Liver (tissue), 8 donors: ENCODE measurements at regions not wholly inside any gene's neighbourhood (a gene's known extent, or its start where the extent isn't known, plus 50 kb on each side); places are given as distances from the start of the nearest gene placed in this dataset.

Experiments
- DNase-seq: peaks from one replicate; pipeline ENCODE4 v3.0.0-alpha.2; 2017; ENCODE audit warnings: low spot score
- H3K27ac ChIP-seq, 2 donors: one replicate each; pipeline ENCODE4 v1.7.0; 2013; ENCODE audit warnings: inconsistent platforms in 2 of 2, low read length in 2 of 2, control low read depth in 1 of 2, low read depth in 1 of 2, mild to moderate bottlenecking in 1 of 2
- H3K27me3 ChIP-seq, 4 donors: one replicate each; pipeline versions ENCODE4 v1.6.1 to v1.7.0; 2013; ENCODE audit warnings: low read length in 3 of 4, inconsistent platforms in 1 of 4, mild to moderate bottlenecking in 1 of 4, moderate library complexity in 1 of 4; ENCODE audit not compliant: control insufficient read depth in 4 of 4, insufficient read depth in 4 of 4
- H3K36me3 ChIP-seq, 4 donors: one replicate each; pipeline versions ENCODE4 v1.6.1 to v1.7.0; 2013; ENCODE audit warnings: low read length in 3 of 4, mild to moderate bottlenecking in 3 of 4, low read depth in 1 of 4, moderate library complexity in 1 of 4; ENCODE audit not compliant: control insufficient read depth in 4 of 4, insufficient read depth in 3 of 4
- H3K4me1 ChIP-seq, 4 donors: one replicate each; pipeline versions ENCODE4 v1.6.1 to v1.7.0; 2013; ENCODE audit warnings: low read length in 3 of 4, mild to moderate bottlenecking in 3 of 4, moderate library complexity in 1 of 4; ENCODE audit not compliant: control insufficient read depth in 4 of 4, insufficient read depth in 4 of 4
- H3K4me3 ChIP-seq, 3 donors: one replicate each; pipeline versions ENCODE4 v1.6.1 to v1.7.0; 2013; ENCODE audit warnings: low read length in 3 of 3, control low read depth in 1 of 3, low read depth in 1 of 3, mild to moderate bottlenecking in 1 of 3
- H3K9ac ChIP-seq, 2 donors: one replicate each; pipeline ENCODE4 v1.7.0; 2013; ENCODE audit warnings: low read length in 2 of 2, mild to moderate bottlenecking in 2 of 2, moderate library complexity in 2 of 2, control low read depth in 1 of 2, low read depth in 1 of 2
- H3K9me3 ChIP-seq, 4 donors: one replicate each; pipeline versions ENCODE4 v1.6.1 to v1.7.0; 2013; ENCODE audit warnings: low read length in 3 of 4; ENCODE audit not compliant: control insufficient read depth in 4 of 4
- FOXA1 ChIP-seq: IDR thresholded peaks from 2 replicates; pipeline ENCODE4 v1.6.1; 2016; ENCODE audit warnings: antibody characterized with exemption
- FOXA2 ChIP-seq: IDR thresholded peaks from 2 replicates; pipeline ENCODE4 v1.6.1; 2016; ENCODE audit warnings: antibody characterized with exemption
- GABPA ChIP-seq, 2 donors: IDR thresholded peaks in 1 of 2; conservative IDR thresholded peaks in 1 of 2; 2 replicates each; pipeline ENCODE4 v1.6.1; 2016; ENCODE audit warnings: antibody characterized with exemption in 2 of 2, mild to moderate bottlenecking in 1 of 2, moderate library complexity in 1 of 2
- HNF4A ChIP-seq, 2 donors: conservative IDR thresholded peaks; 2 replicates each; pipeline ENCODE4 v1.6.1; 2016; ENCODE audit warnings: antibody characterized with exemption in 2 of 2, mild to moderate bottlenecking in 2 of 2
- JUND ChIP-seq, 2 donors: IDR thresholded peaks; 2 replicates each; pipeline ENCODE4 v1.6.1; 2016; ENCODE audit warnings: antibody characterized with exemption in 2 of 2
- NR2F2 ChIP-seq: IDR thresholded peaks from 2 replicates; pipeline ENCODE4 v1.6.1; 2016; ENCODE audit warnings: antibody characterized with exemption
- RAD21 ChIP-seq, 2 donors: IDR thresholded peaks; 2 replicates each; pipeline ENCODE4 v1.6.1; 2016; ENCODE audit warnings: antibody characterized with exemption in 2 of 2, mild to moderate bottlenecking in 2 of 2
- RXRA ChIP-seq, 2 donors: IDR thresholded peaks; 2 replicates each; pipeline ENCODE4 v1.6.1; 2017 to 2018; ENCODE audit warnings: antibody characterized with exemption in 2 of 2, mild to moderate bottlenecking in 1 of 2
- SP1 ChIP-seq: IDR thresholded peaks from 2 replicates; pipeline ENCODE4 v1.6.1; 2018; ENCODE audit warnings: antibody characterized with exemption, mild to moderate bottlenecking
- YY1 ChIP-seq: IDR thresholded peaks from 2 replicates; pipeline ENCODE4 v1.6.1; 2016; ENCODE audit warnings: antibody characterized with exemption, mild to moderate bottlenecking
- WGBS: extraction: QIAGEN DNeasy Blood & Tissue Kit; methylation state at CpG from one replicate; pipeline ENCODE4 v1.1.7; 2013; 5-methylcytosine and 5-hydroxymethylcytosine counted together
- TF ChIP-seq, protein P1 (sequence below): IDR thresholded peaks from 2 replicates; pipeline ENCODE4 v1.6.1; 2016; ENCODE audit warnings: antibody characterized with exemption
- TF ChIP-seq, protein P2 (sequence below): IDR thresholded peaks from 2 replicates; pipeline ENCODE4 v1.6.1; 2016; ENCODE audit warnings: antibody characterized with exemption
- TF ChIP-seq, protein P3 (sequence below): IDR thresholded peaks from 2 replicates; pipeline ENCODE4 v1.6.1; 2016; ENCODE audit warnings: antibody characterized with exemption
- TF ChIP-seq, protein P4 (sequence below): fragments of 150-350 bp; IDR thresholded peaks from 2 replicates; pipeline ENCODE4 v1.5.1; 2017; ENCODE audit warnings: improper control_type of control experiment, low read depth, low read length; ENCODE audit not compliant: missing input control
- donor health status: healthy.
- donor health status: healthy.
- donor health status: healthy.
- donor health status: healthy.
- donor health status: healthy.

DNA sequence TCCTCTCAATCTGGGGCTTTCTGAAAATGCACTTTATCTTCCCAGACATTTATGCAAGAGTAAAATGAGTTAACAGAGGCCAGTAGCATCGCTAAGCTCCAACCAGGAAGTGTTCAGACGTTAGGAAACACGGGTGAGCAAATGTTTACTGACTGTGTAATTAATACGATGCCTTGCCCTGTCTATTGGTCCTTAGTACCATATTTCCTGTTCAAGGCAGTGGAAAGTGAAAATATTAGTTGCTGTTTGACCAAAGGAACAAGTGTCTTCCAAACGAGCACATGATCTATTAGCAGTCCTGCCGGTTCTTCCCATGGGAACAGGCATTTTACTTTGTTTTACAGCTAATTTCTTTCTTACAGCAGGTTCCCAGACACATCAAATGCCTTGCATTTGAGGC is 311.1 kb upstream of the JAG1 start:
- Histone ChIP-seq H3K4me3 (no peak overlapping the region), H3K4me1 (no peaks in the 10 kb centered on the region), H3K9me3 (no peaks in the 10 kb centered on the region), H3K27ac (no peak overlapping the region), H3K27me3 (no peaks in the 10 kb centered on the region), H3K9ac (no peak overlapping the region), H3K36me3 (no peaks in the 10 kb centered on the region)
- TF ChIP-seq FOXA2 = no peak
- TF ChIP-seq, protein P1, sequence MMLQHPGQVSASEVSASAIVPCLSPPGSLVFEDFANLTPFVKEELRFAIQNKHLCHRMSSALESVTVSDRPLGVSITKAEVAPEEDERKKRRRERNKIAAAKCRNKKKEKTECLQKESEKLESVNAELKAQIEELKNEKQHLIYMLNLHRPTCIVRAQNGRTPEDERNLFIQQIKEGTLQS = no peak
- TF ChIP-seq FOXA1 = no peak
- TF ChIP-seq RXRA (IDR thresholded peaks at IDR 0.05) = no peak
- TF ChIP-seq, protein P2, sequence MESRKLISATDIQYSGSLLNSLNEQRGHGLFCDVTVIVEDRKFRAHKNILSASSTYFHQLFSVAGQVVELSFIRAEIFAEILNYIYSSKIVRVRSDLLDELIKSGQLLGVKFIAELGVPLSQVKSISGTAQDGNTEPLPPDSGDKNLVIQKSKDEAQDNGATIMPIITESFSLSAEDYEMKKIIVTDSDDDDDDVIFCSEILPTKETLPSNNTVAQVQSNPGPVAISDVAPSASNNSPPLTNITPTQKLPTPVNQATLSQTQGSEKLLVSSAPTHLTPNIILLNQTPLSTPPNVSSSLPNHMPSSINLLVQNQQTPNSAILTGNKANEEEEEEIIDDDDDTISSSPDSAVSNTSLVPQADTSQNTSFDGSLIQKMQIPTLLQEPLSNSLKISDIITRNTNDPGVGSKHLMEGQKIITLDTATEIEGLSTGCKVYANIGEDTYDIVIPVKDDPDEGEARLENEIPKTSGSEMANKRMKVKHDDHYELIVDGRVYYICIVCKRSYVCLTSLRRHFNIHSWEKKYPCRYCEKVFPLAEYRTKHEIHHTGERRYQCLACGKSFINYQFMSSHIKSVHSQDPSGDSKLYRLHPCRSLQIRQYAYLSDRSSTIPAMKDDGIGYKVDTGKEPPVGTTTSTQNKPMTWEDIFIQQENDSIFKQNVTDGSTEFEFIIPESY = no peak
- TF ChIP-seq, protein P3, sequence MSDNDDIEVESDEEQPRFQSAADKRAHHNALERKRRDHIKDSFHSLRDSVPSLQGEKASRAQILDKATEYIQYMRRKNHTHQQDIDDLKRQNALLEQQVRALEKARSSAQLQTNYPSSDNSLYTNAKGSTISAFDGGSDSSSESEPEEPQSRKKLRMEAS = no peak
- no peak for TF ChIP-seq HNF4A (conservative IDR thresholded peaks at IDR 0.05)
- TF ChIP-seq NR2F2 = no peak
- 31% methylated on average over 6 of the region's 6 CpGs for WGBS
- no peak for DNase-seq

DNA sequence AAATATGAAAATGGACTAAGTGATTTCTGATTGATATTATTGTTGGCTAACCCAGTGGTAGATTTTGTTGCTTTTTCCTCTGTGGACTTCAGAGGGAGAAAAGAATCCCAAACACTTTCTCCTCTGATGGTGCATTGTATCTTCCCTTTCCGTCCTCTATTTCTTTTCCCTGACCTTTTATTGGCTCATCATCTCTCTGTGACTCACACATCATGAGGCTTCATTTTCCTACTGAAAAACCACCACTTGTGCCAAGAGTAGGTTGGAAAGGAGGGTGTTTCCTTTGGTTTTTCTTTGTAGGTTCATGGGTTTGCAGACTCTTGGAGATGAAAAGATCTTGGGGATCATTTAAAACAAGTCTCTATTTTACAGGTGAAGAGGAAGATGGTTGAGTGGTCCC is 311.7 kb upstream of the JAG1 start:
- Histone ChIP-seq H3K4me3 (no peak overlapping the region), H3K4me1 (no peaks in the 10 kb centered on the region), H3K36me3 (no peaks in the 10 kb centered on the region), H3K27ac (no peak overlapping the region), H3K9ac (no peak overlapping the region), H3K27me3 (no peaks in the 10 kb centered on the region), H3K9me3 (no peaks in the 10 kb centered on the region)
- WGBS = 37% methylated on average over 1 of the region's 1 CpG
- DNase-seq = no peak
- TF ChIP-seq GABPA (IDR thresholded peaks at IDR 0.05 in 1 of 2, conservative IDR thresholded peaks at IDR 0.05 in 1 of 2) = no peak
- TF ChIP-seq YY1 = no peak
- TF ChIP-seq, protein P3 = no peak
- no peak for TF ChIP-seq RXRA (IDR thresholded peaks at IDR 0.05)
- TF ChIP-seq, protein P1 = no peak
- TF ChIP-seq FOXA1 = no peak
- no peak for TF ChIP-seq NR2F2
- no peak for TF ChIP-seq HNF4A (conservative IDR thresholded peaks at IDR 0.05)
- TF ChIP-seq, protein P4, sequence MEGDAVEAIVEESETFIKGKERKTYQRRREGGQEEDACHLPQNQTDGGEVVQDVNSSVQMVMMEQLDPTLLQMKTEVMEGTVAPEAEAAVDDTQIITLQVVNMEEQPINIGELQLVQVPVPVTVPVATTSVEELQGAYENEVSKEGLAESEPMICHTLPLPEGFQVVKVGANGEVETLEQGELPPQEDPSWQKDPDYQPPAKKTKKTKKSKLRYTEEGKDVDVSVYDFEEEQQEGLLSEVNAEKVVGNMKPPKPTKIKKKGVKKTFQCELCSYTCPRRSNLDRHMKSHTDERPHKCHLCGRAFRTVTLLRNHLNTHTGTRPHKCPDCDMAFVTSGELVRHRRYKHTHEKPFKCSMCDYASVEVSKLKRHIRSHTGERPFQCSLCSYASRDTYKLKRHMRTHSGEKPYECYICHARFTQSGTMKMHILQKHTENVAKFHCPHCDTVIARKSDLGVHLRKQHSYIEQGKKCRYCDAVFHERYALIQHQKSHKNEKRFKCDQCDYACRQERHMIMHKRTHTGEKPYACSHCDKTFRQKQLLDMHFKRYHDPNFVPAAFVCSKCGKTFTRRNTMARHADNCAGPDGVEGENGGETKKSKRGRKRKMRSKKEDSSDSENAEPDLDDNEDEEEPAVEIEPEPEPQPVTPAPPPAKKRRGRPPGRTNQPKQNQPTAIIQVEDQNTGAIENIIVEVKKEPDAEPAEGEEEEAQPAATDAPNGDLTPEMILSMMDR = no peak
- TF ChIP-seq, protein P2 = no peak
- no peak for TF ChIP-seq RAD21 (IDR thresholded peaks at IDR 0.05)
- TF ChIP-seq SP1 = no peak
- no peak for TF ChIP-seq JUND (IDR thresholded peaks at IDR 0.05)
- no peak for TF ChIP-seq FOXA2
